GM18951 (cell line): ENCODE measurements at regions not wholly inside any gene's neighbourhood (a gene's known extent, or its start where the extent isn't known, plus 50 kb on each side); places are given as distances from the start of the nearest gene placed in this dataset.
"Not testable (repeated sequence)": the region's sequence is repeated elsewhere in the genome, so short reads cannot be mapped to it uniquely, and the experiment has no call there.

Source experiments
- POLR2A ChIP-seq: IDR thresholded peaks from 4 replicates; pipeline ENCODE4 v1.6.1; 2011; ENCODE audit warnings: mild to moderate bottlenecking; ENCODE audit not compliant: insufficient read length, insufficient read depth; ENCODE audit errors: extremely low read depth
- in situ Hi-C: fragments of 300-500 bp; cut with MboI; formaldehyde crosslinking; loops from one replicate; pipeline ENCODE4 v1.12.0; 2022; ENCODE audit warnings: low sequenced_read_pairs, mixed read lengths, inconsistent platforms; ENCODE audit not compliant: unreplicated experiment

- in situ Hi-C loops, result no loop called here
- no peak for TF ChIP-seq POLR2A
Measured at GRCh38 chr5:99061299-99061698, 132.5 kb upstream of the CHD1 start.

GRCh38 chr5:99060306-99061261 is 131.8 kb upstream of the CHD1 start:
- TF ChIP-seq POLR2A, result no peak
- in situ Hi-C loops, result no loop called here

DNA sequence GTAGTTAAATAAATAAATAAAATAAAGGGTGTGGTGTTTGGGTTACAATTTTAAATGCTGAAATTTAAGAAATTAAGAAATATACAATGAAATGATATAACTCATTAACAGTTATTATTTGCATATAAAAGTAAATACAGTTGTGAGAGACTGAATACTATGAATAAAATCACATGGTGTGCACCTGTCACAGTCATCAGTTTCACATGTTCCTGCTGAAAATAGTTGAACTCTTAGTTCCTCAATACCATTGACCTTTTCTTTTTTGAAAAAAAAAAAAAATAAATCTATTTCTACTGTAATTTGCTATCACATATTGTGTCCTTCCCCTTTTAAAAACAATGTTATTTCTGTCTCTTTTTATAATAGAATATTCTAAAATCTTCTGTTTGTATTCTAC is 130.9 kb upstream of the CHD1 start:
- no peak for TF ChIP-seq POLR2A
- in situ Hi-C loops, result no loop called here

- in situ Hi-C loops, result no loop called here
- TF ChIP-seq POLR2A, result no peak
Measured at GRCh38 chr5:99058466-99058865, 129.7 kb upstream of the CHD1 start.

- in situ Hi-C loops, result no loop called here
- no peak for TF ChIP-seq POLR2A
Measured at GRCh38 chr5:99054972-99055371, 126.2 kb upstream of the CHD1 start.

GRCh38 chr5:99045871-99046270 is 117.1 kb upstream of the CHD1 start:
- in situ Hi-C loops, result no loop called here
- no peak for TF ChIP-seq POLR2A

DNA sequence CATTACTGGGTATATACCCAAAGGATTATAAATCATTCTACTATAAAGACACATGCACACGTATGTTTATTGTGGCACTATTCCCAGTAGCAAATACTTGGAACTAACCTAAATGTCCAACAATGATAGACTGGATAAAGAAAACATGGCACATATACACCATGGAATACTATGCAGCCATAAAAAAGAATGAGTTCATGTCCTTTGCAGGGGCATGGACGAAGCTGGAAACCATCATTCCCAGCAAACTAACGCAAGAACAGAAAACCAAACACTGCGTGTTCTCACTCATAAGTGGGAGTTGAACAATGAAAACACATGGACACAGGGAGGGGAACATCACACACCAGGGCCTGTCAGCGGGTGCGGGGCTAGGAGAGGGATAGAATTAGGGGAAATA is 114.5 kb upstream of the CHD1 start:
- in situ Hi-C loops, result not testable (repeated sequence)

GRCh38 chr5:99037668-99038067 is 108.9 kb upstream of the CHD1 start:
- in situ Hi-C loops, result loop anchor here (10.0 kb wide), 1 partner anchor 263 kb away; the partner anchor contains the start of gene RGMB
- TF ChIP-seq POLR2A, result no peak

- in situ Hi-C loops, result loop anchor here (10.0 kb wide), 1 partner anchor 261 kb away; the partner anchor contains the start of gene RGMB
Measured at GRCh38 chr5:99035942-99036341, 107.1 kb upstream of the CHD1 start.

GRCh38 chr5:99034336-99034735 is 105.5 kb upstream of the CHD1 start:
- in situ Hi-C loops, result loop anchor here (5.0 to 10.0 kb wide), 2 partner anchors 127 to 260 kb away; partner anchors contain the start of gene RGMB
- no peak for TF ChIP-seq POLR2A

More at GRCh38 chr5:99035942-99036341, 107.1 kb upstream of the CHD1 start:
- TF ChIP-seq POLR2A, result no peak

- in situ Hi-C loops, result loop anchor here (5.0 to 10.0 kb wide), 2 partner anchors 126 to 258 kb away; partner anchors contain the start of gene RGMB
- no peak for TF ChIP-seq POLR2A
Measured at GRCh38 chr5:99033014-99033900, 104.5 kb upstream of the CHD1 start.

DNA sequence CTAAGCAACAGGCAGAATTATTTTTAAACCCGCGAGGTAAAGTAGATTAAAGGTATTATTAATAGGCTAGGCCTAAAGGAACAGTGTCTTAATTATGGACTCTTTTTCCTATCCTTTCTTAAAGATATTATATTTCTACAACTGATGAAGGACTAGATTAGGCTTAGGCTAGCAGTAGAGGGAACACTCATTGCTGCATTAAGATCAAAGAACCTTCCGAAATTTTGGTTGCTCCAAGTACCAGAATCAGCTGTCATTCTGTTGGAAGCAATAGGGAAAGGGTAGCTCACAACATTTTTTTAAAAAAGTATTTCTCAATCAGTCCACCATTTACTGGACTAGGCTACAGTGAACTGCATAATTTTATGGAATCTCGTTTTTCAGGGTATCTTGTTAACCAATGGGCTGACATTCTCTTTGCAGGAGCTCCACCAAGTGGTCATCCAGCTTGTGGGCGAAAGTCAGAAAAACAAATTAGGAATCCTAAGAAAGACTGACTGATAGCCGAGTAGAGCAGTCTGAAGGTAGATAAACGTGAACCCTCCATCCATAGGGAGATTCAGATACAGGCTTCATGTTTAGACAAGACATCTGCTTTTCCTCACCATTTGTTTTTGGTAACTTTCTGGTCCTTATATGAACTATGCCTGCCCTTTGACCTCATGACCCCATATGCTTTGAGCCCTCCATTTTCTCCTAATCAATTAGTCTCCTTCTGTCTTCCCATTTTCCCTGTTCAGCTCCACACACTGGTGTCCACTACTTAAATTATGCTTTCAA is 103.6 kb upstream of the CHD1 start:
- in situ Hi-C loops, result loop anchor here (5.0 to 10.0 kb wide), 2 partner anchors 125 to 258 kb away; partner anchors contain the start of gene RGMB
- no peak for TF ChIP-seq POLR2A
